Heart left ventricle (tissue), 16 donors: ENCODE measurements at regions not wholly inside any gene's neighbourhood (a gene's known extent, or its start where the extent isn't known, plus 50 kb on each side); places are given as distances from the start of the nearest gene placed in this dataset.

Source experiments
- ATAC-seq, 4 donors: fragments of 200-7000 bp; cut with Tn5 transposase; one replicate each; pipeline ENCODE4 v1.9.1; 2020 to 2022; ENCODE audit warnings: moderate library complexity in 4 of 4, mild to moderate bottlenecking in 3 of 4, moderate number of reproducible peaks in 1 of 4
- DNase-seq, 5 donors: peaks; one replicate each; pipeline ENCODE4 v3.0.0-alpha.2; 2020
- H3K27ac ChIP-seq, 12 donors: fragments of 200-600 bp; sonication (generic) in 4 of 12; one replicate each; pipeline versions ENCODE4 v1.5.0 to v1.8.0; 2016 to 2022; ENCODE audit warnings: mild to moderate bottlenecking in 2 of 12
- H3K27me3 ChIP-seq, 9 donors: fragments of 200-600 bp; sonication (generic) in 2 of 9; one replicate each; pipeline versions ENCODE4 v1.5.1 to v1.8.0; 2016 to 2022; ENCODE audit warnings: mild to moderate bottlenecking in 3 of 9
- H3K36me3 ChIP-seq, 9 donors: fragments of 200-600 bp; sonication (generic) in 2 of 9; one replicate each; pipeline versions ENCODE4 v1.5.0 to v1.8.0; 2018 to 2022; ENCODE audit warnings: mild to moderate bottlenecking in 2 of 9
- H3K4me1 ChIP-seq, 12 donors: fragments of 200-600 bp; sonication (generic) in 4 of 12; one replicate each; pipeline versions ENCODE4 v1.5.0 to v1.8.0; 2016 to 2022; ENCODE audit warnings: mild to moderate bottlenecking in 3 of 12
- H3K4me3 ChIP-seq, 12 donors: fragments of 200-600 bp; sonication (generic) in 4 of 12; one replicate each; pipeline versions ENCODE4 v1.5.0 to v1.8.0; 2017 to 2022; ENCODE audit warnings: mild to moderate bottlenecking in 9 of 12, moderate library complexity in 4 of 12
- H3K9me3 ChIP-seq, 12 donors: fragments of 200-600 bp; sonication (generic) in 4 of 12; one replicate each; pipeline versions ENCODE4 v1.5.0 to v1.8.0; 2016 to 2022; ENCODE audit warnings: mild to moderate bottlenecking in 1 of 12
- POLR2A ChIP-seq, 2 donors: fragments of 450-650 bp; IDR thresholded peaks; one replicate each; pipeline ENCODE4 v1.6.1; 2017; ENCODE audit warnings: antibody characterized with exemption in 2 of 2, mild to moderate bottlenecking in 2 of 2, moderate library complexity in 2 of 2
- WGBS, 4 donors: extraction: QIAGEN DNeasy Blood & Tissue Kit in 2 of 4; methylation state at CpG; one replicate each; pipeline versions ENCODE4 v1.1.5 to v1.1.7; 2013 to 2018; 5-methylcytosine and 5-hydroxymethylcytosine counted together
- intact Hi-C, 10 donors: fragments of 100-400 bp; cut with DNase I; formaldehyde crosslinking; loops; one replicate each; pipeline versions ENCODE4 v1.11.1 to v1.14.2; 2022
- TF ChIP-seq, protein P1 (sequence below), 12 donors: fragments of 200-600 bp; sonication (generic) in 4 of 12; IDR thresholded peaks; one replicate each; pipeline versions ENCODE4 v1.5.0 to v1.8.0; 2018 to 2022; ENCODE audit warnings: antibody characterized with exemption in 12 of 12, mild to moderate bottlenecking in 5 of 12
- donor health status: ischemic (EF 13 %, LVEDD 7.1; RV severe dilation, severe dysfunction).
- donor health status: healthy with polysubstance abuse.
- donor health status: DM: no; HTN: yes; CAD: no.
- donor health status: DM: no; HTN: no; CAD: no.
- donor health status: ischemic (EF 25% LVEDD 6.9; RV normal size, moderate dysfunction).
- donor health status: ischemic (EF 25% LVEDD 5.7; RV mildly dilated, moderate dysfunction).
- donor health status: healthy.
- donor health status: DM: yes; HTN: yes; CAD: no.
- donor health status: ischemic (EF 35%, LVEDD 5.7; RV mildly dilated, moderate dysfunction).
- donor health status: nonischemic (EF 11% LVEDD 7.7; RV severe dilation, severe dysfunction).
- donor health status: DM: yes; HTN: yes; CAD: no.
- donor health status: PGD.
- donor health status: ischemic (EF 29% LVEDD 5.4; RV normal size, mild dysfunction).
- donor health status: nonischemic (EF 23%, LVEDD 6.1; RV moderate dilation, normal function).

- no peaks in the 10 kb centered on the region for H3K27me3 ChIP-seq
- 37 to 74% (median 66%) methylated on average over 2 of the region's 2 CpGs for WGBS, 4 donors
- H3K4me3 ChIP-seq = no peak overlapping the region
- H3K9me3 ChIP-seq = no peaks in the 10 kb centered on the region
- intact Hi-C loops = no loop called here
- DNase-seq (no peak), ATAC-seq (no peak)
- H3K4me1 ChIP-seq = no peaks in the 10 kb centered on the region
- H3K36me3 ChIP-seq = no peaks in the 10 kb centered on the region
- TF ChIP-seq, protein P1, sequence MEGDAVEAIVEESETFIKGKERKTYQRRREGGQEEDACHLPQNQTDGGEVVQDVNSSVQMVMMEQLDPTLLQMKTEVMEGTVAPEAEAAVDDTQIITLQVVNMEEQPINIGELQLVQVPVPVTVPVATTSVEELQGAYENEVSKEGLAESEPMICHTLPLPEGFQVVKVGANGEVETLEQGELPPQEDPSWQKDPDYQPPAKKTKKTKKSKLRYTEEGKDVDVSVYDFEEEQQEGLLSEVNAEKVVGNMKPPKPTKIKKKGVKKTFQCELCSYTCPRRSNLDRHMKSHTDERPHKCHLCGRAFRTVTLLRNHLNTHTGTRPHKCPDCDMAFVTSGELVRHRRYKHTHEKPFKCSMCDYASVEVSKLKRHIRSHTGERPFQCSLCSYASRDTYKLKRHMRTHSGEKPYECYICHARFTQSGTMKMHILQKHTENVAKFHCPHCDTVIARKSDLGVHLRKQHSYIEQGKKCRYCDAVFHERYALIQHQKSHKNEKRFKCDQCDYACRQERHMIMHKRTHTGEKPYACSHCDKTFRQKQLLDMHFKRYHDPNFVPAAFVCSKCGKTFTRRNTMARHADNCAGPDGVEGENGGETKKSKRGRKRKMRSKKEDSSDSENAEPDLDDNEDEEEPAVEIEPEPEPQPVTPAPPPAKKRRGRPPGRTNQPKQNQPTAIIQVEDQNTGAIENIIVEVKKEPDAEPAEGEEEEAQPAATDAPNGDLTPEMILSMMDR (IDR thresholded peaks at IDR 0.05) = no peak
- TF ChIP-seq POLR2A (IDR thresholded peaks at IDR 0.05) = no peak
- H3K27ac ChIP-seq = no peak overlapping the region
Measured at GRCh38 chr2:180187611-180188010, 180.5 kb upstream of the CWC22 start.

DNA sequence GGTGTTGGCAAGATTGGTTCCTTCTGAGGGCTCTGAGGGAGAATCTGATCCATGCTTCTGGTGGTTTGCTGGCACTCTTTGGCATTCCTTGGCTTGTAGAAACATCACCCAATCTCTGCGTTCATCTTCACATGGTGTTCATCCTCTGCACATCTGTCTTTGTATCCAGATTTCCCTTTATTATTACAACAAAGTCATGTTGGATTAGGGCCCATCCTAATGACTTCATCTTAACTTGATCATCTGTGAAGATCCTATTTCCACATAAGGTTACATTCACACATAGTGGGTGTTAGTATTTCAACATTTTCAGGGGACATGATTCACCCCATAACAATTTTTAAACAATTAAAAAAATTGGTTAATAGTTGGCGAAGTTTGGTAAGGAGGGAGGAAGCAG is 177.4 kb upstream of the CWC22 start:
- intact Hi-C loops = no loop called here
- H3K4me1 ChIP-seq = no peaks in the 10 kb centered on the region
- no peaks in the 10 kb centered on the region for H3K9me3 ChIP-seq
- H3K27ac ChIP-seq = no peak overlapping the region
- no peaks in the 10 kb centered on the region for H3K27me3 ChIP-seq
- ATAC-seq (peak in 1 of 4 donors; percentile 16), DNase-seq (no peak)
- TF ChIP-seq, protein P1 (IDR thresholded peaks at IDR 0.05) = no peak
- TF ChIP-seq POLR2A (IDR thresholded peaks at IDR 0.05) = no peak
- no peak overlapping the region for H3K4me3 ChIP-seq
- no peaks in the 10 kb centered on the region for H3K36me3 ChIP-seq
- WGBS, 4 donors = 74 to 82% (median 78%) methylated on average over 2 of the region's 2 CpGs

DNA sequence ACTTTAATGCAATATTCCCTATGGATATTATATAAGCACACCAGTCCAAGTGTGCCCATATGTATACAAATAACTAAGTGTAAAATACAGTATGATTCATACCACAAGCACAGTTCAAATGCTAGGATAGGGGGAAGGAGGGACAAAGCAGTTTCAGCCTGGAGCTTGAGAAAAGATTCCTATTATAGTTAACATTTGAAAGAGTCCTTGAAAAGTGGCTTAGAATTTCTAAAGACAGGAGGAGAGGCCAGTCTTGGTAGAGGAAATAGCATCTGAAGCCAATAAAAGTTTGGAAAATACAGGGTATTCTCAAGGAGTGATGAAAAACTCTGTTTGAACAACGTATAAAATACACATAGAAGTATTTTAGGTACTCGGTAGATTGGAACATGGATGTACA is 173.4 kb upstream of the CWC22 start:
- H3K9me3 ChIP-seq = no peaks in the 10 kb centered on the region
- ATAC-seq (no peak), DNase-seq (no peak)
- no peaks in the 10 kb centered on the region for H3K4me1 ChIP-seq
- TF ChIP-seq, protein P1 (IDR thresholded peaks at IDR 0.05) = no peak
- no peak for TF ChIP-seq POLR2A (IDR thresholded peaks at IDR 0.05)
- no peak overlapping the region for H3K27ac ChIP-seq
- intact Hi-C loops = no loop called here
- H3K27me3 ChIP-seq = no peaks in the 10 kb centered on the region
- no peaks in the 10 kb centered on the region for H3K36me3 ChIP-seq
- 55 to 68% (median 62%) methylated on average over 2 of the region's 2 CpGs for WGBS, 4 donors
- no peak overlapping the region for H3K4me3 ChIP-seq

DNA sequence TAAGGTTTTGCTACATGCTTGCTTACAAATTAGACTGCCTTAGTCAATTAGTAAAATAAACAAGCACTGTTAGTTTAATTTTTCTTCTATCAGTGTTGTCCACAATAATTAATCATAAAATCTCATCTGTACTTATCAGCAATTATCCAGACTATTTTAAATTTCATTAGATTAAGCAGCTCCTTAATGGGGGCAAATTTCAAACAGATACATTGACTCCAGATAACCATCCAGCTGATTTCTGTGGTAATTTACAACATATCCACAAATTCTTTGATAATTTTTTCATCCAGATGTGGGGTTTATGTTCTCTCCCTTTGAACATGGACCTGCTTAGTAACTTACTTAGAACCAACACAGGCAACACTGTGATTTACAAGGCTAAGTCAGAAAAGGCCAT is 170.4 kb upstream of the CWC22 start:
- ATAC-seq = no peak
- no peak for DNase-seq
- no peaks in the 10 kb centered on the region for H3K9me3 ChIP-seq
- TF ChIP-seq, protein P1 (IDR thresholded peaks at IDR 0.05) = no peak
- no peak for TF ChIP-seq POLR2A (IDR thresholded peaks at IDR 0.05)
- no peaks in the 10 kb centered on the region for H3K4me1 ChIP-seq
- intact Hi-C loops = no loop called here
- H3K27ac ChIP-seq = no peak overlapping the region
- no peak overlapping the region for H3K4me3 ChIP-seq
- H3K27me3 ChIP-seq = no peaks in the 10 kb centered on the region
- H3K36me3 ChIP-seq = no peaks in the 10 kb centered on the region
